Upper lobe of left lung (tissue), 6 donors: ENCODE measurements at regions not wholly inside any gene's neighbourhood (a gene's known extent, or its start where the extent isn't known, plus 50 kb on each side); places are given as distances from the start of the nearest gene placed in this dataset.

Experiments used
- ATAC-seq, 2 donors: fragments of 200-7000 bp; cut with Tn5 transposase; one replicate each; pipeline ENCODE4 v1.9.1; 2022; ENCODE audit warnings: mild to moderate bottlenecking in 2 of 2, moderate library complexity in 2 of 2; ENCODE audit not compliant: low FRiP score in 2 of 2
- DNase-seq, 2 donors: peaks; one replicate each; pipeline ENCODE4 v3.0.0-alpha.2; 2019 to 2020
- H3K27ac ChIP-seq, 4 donors: fragments of 200-600 bp; sonication (generic); one replicate each; pipeline ENCODE4 v1.5.1; 2016 to 2019
- H3K27me3 ChIP-seq, 4 donors: fragments of 200-600 bp; sonication (generic); one replicate each; pipeline ENCODE4 v1.5.1; 2017 to 2019
- H3K36me3 ChIP-seq, 4 donors: fragments of 200-600 bp; sonication (generic); one replicate each; pipeline ENCODE4 v1.5.1; 2016 to 2019
- H3K4me1 ChIP-seq, 4 donors: fragments of 200-600 bp; sonication (generic); one replicate each; pipeline ENCODE4 v1.5.1; 2018 to 2019
- H3K4me3 ChIP-seq, 4 donors: fragments of 200-600 bp; sonication (generic); one replicate each; pipeline ENCODE4 v1.5.1; 2017 to 2019; ENCODE audit warnings: mild to moderate bottlenecking in 2 of 4, moderate library complexity in 1 of 4
- H3K9me3 ChIP-seq, 4 donors: fragments of 200-600 bp; sonication (generic); one replicate each; pipeline ENCODE4 v1.5.1; 2018 to 2019
- CTCF ChIP-seq, 6 experiments: fragments of 450-650 bp in 4 of 6; fragments of 200-600 bp in 2 of 6; sonication (generic) in 2 of 6; IDR thresholded peaks; one replicate each; pipeline ENCODE4 v1.5.1; 2016 to 2019; ENCODE audit warnings: antibody characterized with exemption in 6 of 6
- EP300 ChIP-seq, 4 donors: sonication (generic); formaldehyde crosslinking; IDR thresholded peaks; one replicate each; pipeline ENCODE4 v1.5.1; 2017; ENCODE audit warnings: antibody characterized with exemption in 4 of 4, control low read depth in 2 of 4
- POLR2A ChIP-seq, 4 donors: fragments of 450-650 bp; IDR thresholded peaks; one replicate each; pipeline ENCODE4 v1.5.1; 2016 to 2017; ENCODE audit warnings: antibody characterized with exemption in 4 of 4, mild to moderate bottlenecking in 2 of 4
- POLR2AphosphoS5 ChIP-seq, 2 donors: sonication (generic); formaldehyde crosslinking; IDR thresholded peaks; one replicate each; pipeline ENCODE4 v1.5.1; 2017; ENCODE audit warnings: antibody characterized with exemption in 2 of 2
- WGBS, 2 donors: methylation state at CpG; one replicate each; pipeline ENCODE4 v1.1.5; 2017 to 2018; 5-methylcytosine and 5-hydroxymethylcytosine counted together
- donor health status: DM: no; HTN: no; CAD: no; lungs with moderate emphysema.
- donor health status: DM: no; HTN: yes; CAD: no; lungs with severe emphysema.

- H3K4me1 ChIP-seq, result no peaks in the 10 kb centered on the region
- no peaks in the 10 kb centered on the region for H3K27me3 ChIP-seq
- ATAC-seq (no peak), DNase-seq (no peak)
- no peak overlapping the region for H3K4me3 ChIP-seq
- TF ChIP-seq POLR2AphosphoS5 (IDR thresholded peaks at IDR 0.05) (no peak), CTCF (IDR thresholded peaks at IDR 0.05) (no peak), POLR2A (IDR thresholded peaks at IDR 0.05) (no peak), EP300 (IDR thresholded peaks at IDR 0.05) (no peak)
- H3K36me3 ChIP-seq, result no peaks in the 10 kb centered on the region
- H3K9me3 ChIP-seq, result no peaks in the 10 kb centered on the region
- H3K27ac ChIP-seq, result no peak overlapping the region
- WGBS, 2 donors, result 68 to 97% methylated on average over 1 of the region's 1 CpG
These were observed 1382.2 kb upstream of the MIR17HG start for GRCh38 chr13:89965252-89965651.

- H3K4me1 ChIP-seq, result no peaks in the 10 kb centered on the region
- H3K4me3 ChIP-seq, result no peak overlapping the region
- WGBS, 2 donors, result 78 to 80% methylated on average over 5 of the region's 5 CpGs
- no peaks in the 10 kb centered on the region for H3K9me3 ChIP-seq
- ATAC-seq, result no peak
- H3K27ac ChIP-seq, result no peak overlapping the region
- no peaks in the 10 kb centered on the region for H3K27me3 ChIP-seq
- H3K36me3 ChIP-seq, result no peaks in the 10 kb centered on the region
- TF ChIP-seq CTCF (IDR thresholded peaks at IDR 0.05) (no peak), EP300 (IDR thresholded peaks at IDR 0.05) (no peak), POLR2AphosphoS5 (IDR thresholded peaks at IDR 0.05) (no peak), POLR2A (IDR thresholded peaks at IDR 0.05) (no peak)
- DNase-seq, result no peak
These were observed 1381.0 kb upstream of the MIR17HG start for GRCh38 chr13:89966524-89966923.

DNA sequence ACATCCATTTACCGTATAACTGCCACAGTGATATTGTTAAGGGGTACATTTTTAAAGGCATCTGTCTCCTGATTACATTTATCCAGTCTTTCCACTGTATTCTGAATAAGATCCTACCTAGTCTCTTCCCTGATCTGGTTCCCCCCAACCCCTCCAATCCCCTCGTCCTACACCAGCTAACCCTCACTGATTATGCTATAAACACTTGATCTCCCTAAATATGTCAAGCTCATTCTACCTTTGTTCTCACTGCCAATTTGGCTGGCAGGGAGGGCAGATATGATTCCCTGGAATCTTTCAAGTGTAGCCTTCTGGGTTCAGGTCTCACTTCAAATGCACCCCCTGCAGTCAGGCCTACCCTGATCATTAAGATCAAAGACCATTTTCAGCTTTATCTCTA lies 1379.8 kb upstream of the MIR17HG start:
- no peak overlapping the region for H3K27ac ChIP-seq
- H3K9me3 ChIP-seq, result no peaks in the 10 kb centered on the region
- H3K4me3 ChIP-seq, result no peak overlapping the region
- DNase-seq (no peak), ATAC-seq (no peak)
- H3K36me3 ChIP-seq, result no peaks in the 10 kb centered on the region
- H3K27me3 ChIP-seq, result no peaks in the 10 kb centered on the region
- TF ChIP-seq CTCF (IDR thresholded peaks at IDR 0.05), result no peak
- TF ChIP-seq POLR2AphosphoS5 (IDR thresholded peaks at IDR 0.05), result no peak
- TF ChIP-seq POLR2A (IDR thresholded peaks at IDR 0.05), result no peak
- TF ChIP-seq EP300 (IDR thresholded peaks at IDR 0.05), result no peak
- WGBS, 2 donors, result 79 to 87% methylated on average over 2 of the region's 2 CpGs
- H3K4me1 ChIP-seq, result no peaks in the 10 kb centered on the region

DNA sequence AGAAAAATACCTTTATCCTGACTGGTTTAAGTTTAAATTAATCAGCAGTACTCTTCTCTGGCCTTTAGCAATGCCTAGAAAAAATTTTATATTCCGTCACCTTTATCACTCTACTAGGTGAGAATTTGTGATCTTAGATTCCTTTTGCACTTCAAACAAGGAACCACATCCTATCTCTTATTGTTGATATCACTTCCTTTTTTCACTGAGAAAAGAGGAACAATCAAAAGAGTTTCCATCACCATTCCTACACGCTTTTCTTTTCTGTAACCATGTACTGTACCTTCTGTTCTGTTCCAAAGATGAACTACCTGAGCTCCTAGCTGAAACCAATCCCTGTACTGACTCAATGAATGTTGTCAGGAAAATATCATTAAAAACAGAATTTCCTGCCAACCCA lies 1379.0 kb upstream of the MIR17HG start:
- Histone ChIP-seq H3K27ac (no peak overlapping the region), H3K9me3 (no peaks in the 10 kb centered on the region), H3K27me3 (no peaks in the 10 kb centered on the region), H3K4me1 (no peaks in the 10 kb centered on the region), H3K4me3 (no peak overlapping the region), H3K36me3 (no peaks in the 10 kb centered on the region)
- ATAC-seq (no peak), DNase-seq (no peak)
- WGBS, 2 donors, result 26 to 31% methylated on average over 2 of the region's 2 CpGs
- TF ChIP-seq CTCF (IDR thresholded peaks at IDR 0.05) (no peak), EP300 (IDR thresholded peaks at IDR 0.05) (no peak), POLR2AphosphoS5 (IDR thresholded peaks at IDR 0.05) (no peak), POLR2A (IDR thresholded peaks at IDR 0.05) (no peak)

DNA sequence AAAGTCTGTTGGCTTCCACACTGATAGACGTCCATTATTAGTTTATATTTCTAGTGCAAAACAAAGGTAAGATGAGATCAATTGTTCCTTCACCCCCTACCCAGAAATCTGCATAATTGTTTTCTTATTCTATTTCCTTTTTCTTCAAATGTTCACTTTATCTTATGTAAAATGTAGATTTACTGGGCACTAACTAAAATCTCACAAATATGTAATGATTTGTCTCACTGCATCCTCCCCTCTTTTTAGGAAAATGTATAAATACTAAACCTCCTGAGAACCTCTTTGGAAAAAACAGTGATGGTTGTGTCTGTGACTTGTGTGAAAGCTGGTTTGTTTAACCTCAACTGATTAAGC lies 1377.2 kb upstream of the MIR17HG start:
- H3K27ac ChIP-seq, result no peak overlapping the region
- WGBS, 2 donors, result 62 to 76% methylated on average over 1 of the region's 1 CpG
- TF ChIP-seq CTCF (IDR thresholded peaks at IDR 0.05) (no peak), POLR2AphosphoS5 (IDR thresholded peaks at IDR 0.05) (no peak), POLR2A (IDR thresholded peaks at IDR 0.05) (no peak), EP300 (IDR thresholded peaks at IDR 0.05) (no peak)
- H3K4me1 ChIP-seq, result no peaks in the 10 kb centered on the region
- no peaks in the 10 kb centered on the region for H3K36me3 ChIP-seq
- H3K9me3 ChIP-seq, result no peaks in the 10 kb centered on the region
- H3K4me3 ChIP-seq, result no peak overlapping the region
- DNase-seq (no peak), ATAC-seq (no peak)
- H3K27me3 ChIP-seq, result no peaks in the 10 kb centered on the region
